GM21576 (cell line): ENCODE measurements at regions not wholly inside any gene's neighbourhood (a gene's known extent, or its start where the extent isn't known, plus 50 kb on each side); places are given as distances from the start of the nearest gene placed in this dataset.

Source experiments
- ATAC-seq: cut with Tn5 transposase; IDR thresholded peaks from one replicate; pipeline ENCODE4 v1.9.1; 2021; ENCODE audit warnings: mild to moderate bottlenecking, moderate library complexity; ENCODE audit not compliant: unreplicated experiment

GRCh38 chr3:30350901-30351300 is 255.5 kb upstream of the TGFBR2 start:
- no peak for ATAC-seq

- ATAC-seq = no peak
These were observed 253.7 kb upstream of the TGFBR2 start for GRCh38 chr3:30352410-30353318.

GRCh38 chr3:30353711-30354467 is 252.5 kb upstream of the TGFBR2 start:
- ATAC-seq = peak; percentile 98

DNA sequence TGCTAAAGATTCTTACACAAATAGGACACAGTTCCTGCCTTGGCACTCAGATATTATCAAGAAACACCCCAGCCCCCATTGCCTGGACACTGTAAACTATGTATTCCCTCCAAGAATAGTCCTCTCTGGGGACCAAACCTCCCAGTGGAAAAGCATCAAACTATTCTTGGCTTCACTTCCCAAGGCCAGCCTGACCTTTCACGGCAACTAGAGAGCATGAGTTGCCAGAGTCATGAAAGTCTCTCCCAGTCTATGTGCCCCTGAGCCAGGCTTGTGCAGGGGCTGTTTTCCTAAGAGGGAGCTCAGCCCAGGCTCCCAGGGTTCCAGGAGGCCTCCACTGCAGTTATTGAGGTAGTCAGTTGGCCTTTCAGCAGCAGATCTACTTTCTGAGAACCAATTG is 251.9 kb upstream of the TGFBR2 start:
- no peak for ATAC-seq

GRCh38 chr3:30354972-30355371 is 251.4 kb upstream of the TGFBR2 start:
- ATAC-seq = no peak

DNA sequence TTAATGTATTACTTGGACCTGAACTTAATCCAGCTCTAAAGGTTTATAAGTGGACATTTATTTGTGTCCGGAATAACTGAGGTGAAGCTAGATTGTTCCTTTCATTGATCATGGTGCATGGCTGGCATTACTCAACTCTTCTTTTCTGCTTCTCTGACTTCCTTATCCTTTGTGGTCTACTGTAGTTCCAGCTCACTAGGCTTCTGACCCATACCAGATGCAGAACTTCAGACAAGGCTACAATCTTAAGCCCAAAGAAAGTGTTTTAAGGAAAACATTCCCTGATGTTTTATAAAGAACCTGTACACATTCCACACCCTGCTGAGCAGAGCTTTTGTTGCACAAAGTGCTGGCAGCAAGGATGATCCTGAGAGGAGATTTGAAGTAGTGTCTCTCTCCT is 250.8 kb upstream of the TGFBR2 start:
- no peak for ATAC-seq

GRCh38 chr3:30356866-30357753 is 249.3 kb upstream of the TGFBR2 start:
- no peak for ATAC-seq

GRCh38 chr3:30357897-30358296 is 248.5 kb upstream of the TGFBR2 start:
- ATAC-seq = no peak

DNA sequence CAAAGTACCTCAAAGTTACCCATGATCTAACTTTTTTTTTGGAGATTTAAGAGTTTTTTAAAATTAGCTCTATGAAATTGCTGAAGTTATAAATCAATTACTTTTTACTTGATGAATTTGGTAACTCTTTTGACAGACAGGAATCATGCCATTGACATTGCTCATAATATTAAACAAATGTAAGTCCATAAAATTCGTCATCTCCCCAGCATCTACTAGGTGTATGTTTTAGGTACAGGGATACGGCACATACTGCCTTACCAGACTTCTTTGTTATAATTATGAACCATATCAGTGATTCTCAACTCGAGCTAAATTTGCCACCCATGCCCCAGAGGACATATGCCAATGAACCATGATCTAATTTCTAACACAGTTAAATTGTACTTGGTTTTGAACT is 247.5 kb upstream of the TGFBR2 start:
- no peak for ATAC-seq

DNA sequence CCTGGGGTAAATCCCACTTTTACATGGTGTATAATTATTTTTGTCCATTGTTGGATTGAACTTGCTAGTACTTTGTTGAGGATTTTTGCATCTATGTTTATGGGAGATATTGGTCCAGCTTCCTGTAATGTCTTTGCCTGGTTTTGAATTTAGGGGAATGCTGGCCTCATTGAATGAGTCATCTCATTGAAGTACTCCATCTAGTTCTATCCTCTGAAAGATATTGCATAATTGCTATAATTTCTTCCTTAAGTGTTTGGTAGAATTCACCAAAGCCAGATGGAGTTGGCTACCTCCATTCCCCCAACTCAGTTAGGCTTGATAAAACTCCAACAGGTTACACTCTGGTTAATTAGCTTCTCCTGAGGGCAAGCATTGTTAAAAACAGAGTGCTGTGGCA is 237.4 kb upstream of the TGFBR2 start:
- ATAC-seq = no peak

DNA sequence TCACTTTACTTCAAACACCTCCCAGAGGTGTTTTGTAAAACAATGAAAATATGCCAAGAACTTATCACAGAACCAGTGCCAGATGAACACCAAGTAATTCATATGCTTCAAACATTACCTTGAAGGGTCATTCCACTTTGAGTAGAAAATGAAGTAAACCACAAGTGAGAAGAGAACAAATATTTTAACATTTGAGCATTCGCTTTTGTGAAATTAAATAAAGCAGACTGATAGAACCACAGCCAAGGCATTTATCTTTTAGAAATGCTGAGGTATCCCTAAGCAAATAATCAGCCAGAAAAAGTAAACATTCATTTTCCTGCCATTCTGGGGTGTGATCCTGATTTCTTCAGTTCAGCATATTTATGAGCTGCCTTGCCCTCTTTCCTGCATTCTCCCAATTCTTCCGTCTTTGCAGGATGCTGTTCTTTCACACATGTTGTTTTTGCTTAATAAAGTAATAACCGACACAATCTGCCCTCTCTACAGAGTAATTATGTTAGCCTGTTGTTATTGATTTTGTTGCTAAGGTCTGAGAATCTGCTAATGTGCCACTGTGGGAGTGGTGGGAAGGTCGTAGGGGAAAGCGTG is 235.6 kb upstream of the TGFBR2 start:
- no peak for ATAC-seq

DNA sequence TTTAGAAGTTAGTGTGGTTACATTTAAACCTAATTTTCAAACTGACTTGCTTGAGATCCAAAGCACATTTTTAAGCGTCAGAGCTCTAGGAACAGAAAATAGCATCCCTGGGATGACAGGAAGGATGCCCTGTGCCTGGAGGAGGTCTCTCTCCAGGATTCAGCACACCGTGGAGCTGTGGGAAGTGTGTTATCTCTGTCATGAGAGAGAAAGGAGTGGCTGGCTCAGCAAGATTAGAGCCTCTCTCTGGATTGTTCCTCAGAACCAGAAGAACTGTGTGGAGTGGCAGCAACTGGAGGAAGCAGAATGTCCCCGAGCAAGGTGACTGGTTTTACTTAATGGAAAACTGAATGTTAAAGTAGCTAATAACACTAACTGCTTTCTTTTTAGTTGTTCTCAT is 233.6 kb upstream of the TGFBR2 start:
- no peak for ATAC-seq

GRCh38 chr3:30384546-30385072 is 221.8 kb upstream of the TGFBR2 start:
- ATAC-seq = no peak

GRCh38 chr3:30393079-30393478 is 213.3 kb upstream of the TGFBR2 start:
- ATAC-seq = no peak

GRCh38 chr3:30397030-30397429 is 209.4 kb upstream of the TGFBR2 start:
- no peak for ATAC-seq

- no peak for ATAC-seq
These were observed 206.8 kb upstream of the TGFBR2 start for GRCh38 chr3:30399394-30400181.

DNA sequence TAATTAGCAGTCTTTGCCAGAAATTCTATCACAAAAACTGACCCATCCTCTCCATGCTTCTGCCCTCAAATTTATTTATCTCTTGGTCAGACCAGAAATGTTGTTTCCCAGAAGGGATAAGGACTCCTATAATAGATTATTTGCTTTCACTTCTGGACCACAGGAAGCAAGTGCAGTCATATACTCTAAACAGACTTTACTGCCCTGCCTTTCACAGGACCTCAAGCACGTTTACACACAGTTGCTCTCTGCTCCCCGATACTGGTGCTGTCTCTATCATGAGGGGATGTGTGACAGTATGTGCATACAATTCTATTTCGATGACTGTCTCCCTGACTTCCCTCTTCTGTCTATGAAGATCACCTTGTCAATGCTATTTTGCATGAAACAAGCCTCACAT is 205.5 kb upstream of the TGFBR2 start:
- ATAC-seq = no peak

GRCh38 chr3:30401971-30402370 is 204.4 kb upstream of the TGFBR2 start:
- ATAC-seq = no peak

DNA sequence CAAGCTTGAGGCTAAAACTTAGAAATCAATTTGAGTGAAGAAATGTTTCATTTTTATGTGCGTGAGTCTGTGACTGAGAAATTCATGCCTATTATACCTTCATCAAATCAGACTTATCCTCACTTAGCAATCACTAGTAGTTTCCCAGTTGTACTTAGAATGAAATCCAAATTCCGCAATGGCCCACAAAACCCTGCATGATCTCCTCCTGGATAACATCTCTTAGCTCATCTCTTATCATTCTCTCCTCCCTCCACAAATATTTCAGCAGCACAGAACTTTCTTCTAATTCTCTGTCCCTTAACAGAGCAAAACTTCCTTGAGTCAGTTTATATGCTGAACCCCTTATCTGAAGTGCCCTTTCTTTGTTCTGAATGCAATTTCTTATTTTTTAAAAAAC is 198.8 kb upstream of the TGFBR2 start:
- ATAC-seq = no peak

GRCh38 chr3:30408105-30408557 is 198.3 kb upstream of the TGFBR2 start:
- no peak for ATAC-seq
